Common myeloid progenitor, CD34-positive (primary cell): ENCODE measurements at regions not wholly inside any gene's neighbourhood (a gene's known extent, or its start where the extent isn't known, plus 50 kb on each side); places are given as distances from the start of the nearest gene placed in this dataset.

Experiments used
- CTCF ChIA-PET: fragments of 350-600 bp; sonication (Branson Sonifier 250); formaldehyde crosslinking; loops from one replicate; lab custom pipeline; 2021; ENCODE audit warnings: antibody characterized with exemption; lab: Charles Lee
- POLR2A ChIA-PET: fragments of 350-600 bp; sonication (Branson Sonifier 250); formaldehyde crosslinking; loops from one replicate; lab custom pipeline; 2021; ENCODE audit warnings: antibody characterized with exemption; lab: Charles Lee
- DNase-seq, 3 donors: peaks; one replicate each; pipeline versions ENCODE4 v3.0.0 to v3.0.0-alpha.2; 2013
- H3K27ac ChIP-seq, 2 experiments: 1 replicate in 1 of 2; 2 replicates in 1 of 2; pipeline ENCODE4 v1.7.0; 2013; ENCODE audit warnings: inconsistent platforms in 2 of 2, low read length in 2 of 2, mild to moderate bottlenecking in 2 of 2, low read depth in 1 of 2, moderate library complexity in 1 of 2; ENCODE audit not compliant: severe bottlenecking in 2 of 2, insufficient read depth in 1 of 2, poor library complexity in 1 of 2
- H3K27me3 ChIP-seq, 5 experiments: replicated peaks in 2 of 5; 1 replicate in 3 of 5; 2 replicates in 2 of 5; pipeline versions ENCODE4 v1.6.1 to v1.7.0; 2013; ENCODE audit warnings: low read length in 4 of 5, mild to moderate bottlenecking in 2 of 5, moderate library complexity in 2 of 5, inconsistent platforms in 1 of 5; ENCODE audit not compliant: insufficient read depth in 5 of 5, control insufficient read depth in 4 of 5
- H3K36me3 ChIP-seq, 4 experiments: 1 replicate in 2 of 4; 2 replicates in 2 of 4; pipeline versions ENCODE4 v1.6.1 to v1.7.0; 2013; ENCODE audit warnings: low read length in 3 of 4, control low read depth in 1 of 4, mild to moderate bottlenecking in 1 of 4; ENCODE audit not compliant: control insufficient read depth in 4 of 4, insufficient read depth in 4 of 4
- H3K4me1 ChIP-seq, 4 experiments: 1 replicate in 3 of 4; 2 replicates in 1 of 4; pipeline versions ENCODE4 v1.6.1 to v1.7.1; 2013; ENCODE audit warnings: low read length in 3 of 4, mild to moderate bottlenecking in 3 of 4, control low read depth in 1 of 4, inconsistent platforms in 1 of 4, moderate library complexity in 1 of 4; ENCODE audit not compliant: control insufficient read depth in 4 of 4, insufficient read depth in 4 of 4; ENCODE audit errors: control extremely low read depth in 1 of 4
- H3K4me3 ChIP-seq, 7 experiments: 1 replicate in 4 of 7; 2 replicates in 3 of 7; pipeline versions ENCODE4 v1.5.1 to v1.7.0; 2013; ENCODE audit warnings: mild to moderate bottlenecking in 7 of 7, low read length in 6 of 7, moderate library complexity in 6 of 7, inconsistent platforms in 2 of 7, low read depth in 2 of 7, control low read depth in 1 of 7; ENCODE audit not compliant: insufficient read depth in 4 of 7, control insufficient read depth in 1 of 7; ENCODE audit errors: extremely low read depth in 1 of 7
- H3K9me3 ChIP-seq, 5 experiments: 1 replicate in 4 of 5; 2 replicates in 1 of 5; pipeline versions ENCODE4 v1.6.1 to v1.7.1; 2013; ENCODE audit warnings: low read length in 4 of 5, mild to moderate bottlenecking in 2 of 5, inconsistent platforms in 1 of 5, low read depth in 1 of 5, moderate library complexity in 1 of 5; ENCODE audit not compliant: control insufficient read depth in 4 of 5, insufficient read depth in 2 of 5; ENCODE audit errors: control extremely low read depth in 1 of 5
- WGBS: methylation state at CpG from one replicate; pipeline ENCODE4 v1.1.5; 2013; ENCODE audit not compliant: insufficient coverage; 5-methylcytosine and 5-hydroxymethylcytosine counted together

GRCh38 chr1:208418667-208419066, 174.5 kb upstream of the PLXNA2 start:
- H3K9me3 ChIP-seq, result no peaks in the 10 kb centered on the region
- POLR2A ChIA-PET, result no interaction called here
- CTCF ChIA-PET, result no interaction called here
- peaks cover 0 to 1% (median 0%) of the 10 kb centered on the region in 5 experiments for H3K27me3 ChIP-seq
- H3K36me3 ChIP-seq, result no peaks in the 10 kb centered on the region
- DNase-seq, result no peak
- H3K27ac ChIP-seq, result no peak overlapping the region
- no peaks in the 10 kb centered on the region for H3K4me1 ChIP-seq
- no peak overlapping the region for H3K4me3 ChIP-seq
- WGBS, result 83% methylated on average over 1 of the region's 1 CpG

GRCh38 chr1:208419746-208420420, 175.7 kb upstream of the PLXNA2 start:
- POLR2A ChIA-PET, result no interaction called here
- Histone ChIP-seq H3K27me3 (peaks cover 0 to 1% (median 0%) of the 10 kb centered on the region in 5 experiments), H3K27ac (no peak overlapping the region), H3K9me3 (no peaks in the 10 kb centered on the region), H3K4me3 (no peak overlapping the region), H3K4me1 (no peaks in the 10 kb centered on the region), H3K36me3 (no peaks in the 10 kb centered on the region)
- WGBS, result 93% methylated on average over 4 of the region's 5 CpGs
- CTCF ChIA-PET, result no interaction called here
- DNase-seq, result no peak

- POLR2A ChIA-PET, result no interaction called here
- WGBS, result 100% methylated on average over 1 of the region's 1 CpG
Observed at GRCh38 chr1:208420696-208421095, 176.5 kb upstream of the PLXNA2 start.

GRCh38 chr1:208421486-208421885, 177.3 kb upstream of the PLXNA2 start:
- Histone ChIP-seq H3K4me3 (no peak overlapping the region), H3K27ac (no peak overlapping the region), H3K4me1 (no peaks in the 10 kb centered on the region), H3K27me3 (peaks cover 0 to 1% (median 0%) of the 10 kb centered on the region in 5 experiments), H3K9me3 (no peaks in the 10 kb centered on the region), H3K36me3 (no peaks in the 10 kb centered on the region)
- WGBS, result 100% methylated on average over 4 of the region's 4 CpGs
- POLR2A ChIA-PET, result no interaction called here
- CTCF ChIA-PET, result no interaction called here
- DNase-seq, result no peak

More at GRCh38 chr1:208420696-208421095, 176.5 kb upstream of the PLXNA2 start:
- H3K27ac ChIP-seq, result no peak overlapping the region
- H3K27me3 ChIP-seq, result peaks cover 0 to 1% (median 0%) of the 10 kb centered on the region in 5 experiments
- H3K9me3 ChIP-seq, result no peaks in the 10 kb centered on the region
- H3K4me3 ChIP-seq, result no peak overlapping the region
- no peaks in the 10 kb centered on the region for H3K36me3 ChIP-seq
- CTCF ChIA-PET, result no interaction called here
- H3K4me1 ChIP-seq, result no peaks in the 10 kb centered on the region
- DNase-seq, result no peak

GRCh38 chr1:208423526-208423925, 179.3 kb upstream of the PLXNA2 start:
- ChIA-PET POLR2A (interaction anchor here (1.0 kb wide), 1 partner anchor 27 kb away, joined by 3 read pairs; no protein-coding TSS in a partner anchor), CTCF (interaction anchor here (1.7 kb wide), 1 partner anchor 11 kb away, joined by 9 read pairs; no protein-coding TSS in a partner anchor)
- WGBS, result 16% methylated on average over 3 of the region's 3 CpGs
- Histone ChIP-seq H3K36me3 (no peaks in the 10 kb centered on the region), H3K9me3 (no peaks in the 10 kb centered on the region), H3K4me1 (no peaks in the 10 kb centered on the region), H3K4me3 (no peak overlapping the region), H3K27ac (no peak overlapping the region), H3K27me3 (no peaks in the 10 kb centered on the region)
- peak in 2 of 3 donors; percentile 36 to 55 for DNase-seq

GRCh38 chr1:208425096-208425495, 180.9 kb upstream of the PLXNA2 start:
- DNase-seq, result no peak
- Histone ChIP-seq H3K27me3 (peaks cover 0 to 1% (median 0%) of the 10 kb centered on the region in 5 experiments), H3K36me3 (no peaks in the 10 kb centered on the region), H3K4me1 (no peaks in the 10 kb centered on the region), H3K4me3 (no peak overlapping the region), H3K27ac (no peak overlapping the region), H3K9me3 (no peaks in the 10 kb centered on the region)
- ChIA-PET CTCF (interaction anchor here (0.6 to 1.7 kb wide), 2 partner anchors 9 to 68 kb away, joined by 4 to 9 read pairs; no protein-coding TSS in a partner anchor), POLR2A (no interaction called here)
- no CpG with 5 or more reads among the region's 3 CpGs for WGBS

- no peaks in the 10 kb centered on the region for H3K9me3 ChIP-seq
- H3K27me3 ChIP-seq, result peaks cover 0 to 1% (median 0%) of the 10 kb centered on the region in 5 experiments
- POLR2A ChIA-PET, result no interaction called here
- WGBS, result 100% methylated on average over 1 of the region's 3 CpGs
- H3K36me3 ChIP-seq, result no peaks in the 10 kb centered on the region
- CTCF ChIA-PET, result no interaction called here
- no peak overlapping the region for H3K4me3 ChIP-seq
- no peaks in the 10 kb centered on the region for H3K4me1 ChIP-seq
- DNase-seq, result no peak
- H3K27ac ChIP-seq, result no peak overlapping the region
Observed at GRCh38 chr1:208430220-208430619, 186.0 kb upstream of the PLXNA2 start.
